HG03432 (cell line): ENCODE measurements at regions not wholly inside any gene's neighbourhood (a gene's known extent, or its start where the extent isn't known, plus 50 kb on each side); places are given as distances from the start of the nearest gene placed in this dataset.
A peak's percentile ranks its signal among the peaks of the same experiment; 100 is the strongest.

ENCODE experiments used
- ATAC-seq: cut with Tn5 transposase; IDR thresholded peaks from one replicate; pipeline ENCODE4 v1.9.1; 2021; ENCODE audit warnings: mild to moderate bottlenecking, moderate library complexity; ENCODE audit not compliant: unreplicated experiment

DNA sequence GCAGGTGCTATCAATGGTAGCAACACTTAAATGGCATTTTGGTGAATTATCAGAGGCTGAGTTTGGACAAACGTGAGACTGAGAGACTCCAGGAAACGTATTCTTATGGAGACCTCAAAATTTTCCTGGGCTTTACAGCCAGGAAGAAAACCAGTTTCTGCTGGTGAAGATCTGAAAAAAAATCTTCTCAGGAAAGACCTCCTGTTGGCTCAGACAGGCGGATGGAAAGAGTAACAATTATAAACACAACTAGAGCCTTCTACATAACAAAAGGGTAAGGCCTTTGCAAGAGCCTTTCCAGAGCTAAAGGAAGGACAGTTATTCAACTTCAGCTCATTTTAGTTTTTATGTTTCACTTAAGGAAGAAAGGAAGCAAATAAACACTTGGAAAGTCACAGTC is 274.4 kb downstream of the THBS2 start:
- ATAC-seq: no peak

DNA sequence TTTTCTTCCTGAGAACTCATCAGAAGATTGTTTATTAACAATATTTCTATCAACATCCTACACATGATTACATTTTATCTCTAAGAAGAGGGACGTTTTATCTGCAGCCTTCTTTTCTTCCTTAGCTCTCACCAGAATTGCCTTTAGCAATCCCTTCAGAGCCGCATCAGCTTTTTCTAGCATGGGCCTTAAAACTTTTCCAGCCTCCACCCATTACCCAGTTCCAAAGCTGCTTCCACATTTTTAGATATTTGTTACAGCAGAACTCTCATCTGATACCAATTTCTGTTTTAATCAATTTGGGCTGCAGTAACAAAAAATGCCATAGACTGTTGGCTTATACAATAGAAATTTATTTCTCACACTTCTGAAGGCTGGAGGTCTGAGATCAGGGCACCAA is 281.5 kb downstream of the THBS2 start:
- ATAC-seq: no peak

DNA sequence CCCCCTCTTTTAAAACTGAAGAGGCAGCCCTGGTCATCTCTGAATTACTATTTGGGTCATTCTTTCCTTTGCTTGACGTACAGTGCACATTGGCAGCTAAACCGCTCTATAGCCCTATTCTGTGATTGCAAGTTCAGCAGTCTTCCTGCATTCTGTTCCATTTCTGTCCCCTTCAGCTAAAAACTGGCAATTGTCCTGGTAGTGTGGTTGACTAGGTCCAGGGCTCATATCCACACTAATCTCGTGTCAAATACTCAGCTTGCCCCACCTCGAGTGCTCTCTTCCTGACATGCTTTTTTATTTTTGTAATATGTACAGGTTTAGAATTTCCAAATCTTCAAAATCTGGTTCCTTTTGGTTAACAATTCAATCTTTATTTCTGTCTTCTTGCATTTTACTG is 282.1 kb downstream of the THBS2 start:
- no peak for ATAC-seq

DNA sequence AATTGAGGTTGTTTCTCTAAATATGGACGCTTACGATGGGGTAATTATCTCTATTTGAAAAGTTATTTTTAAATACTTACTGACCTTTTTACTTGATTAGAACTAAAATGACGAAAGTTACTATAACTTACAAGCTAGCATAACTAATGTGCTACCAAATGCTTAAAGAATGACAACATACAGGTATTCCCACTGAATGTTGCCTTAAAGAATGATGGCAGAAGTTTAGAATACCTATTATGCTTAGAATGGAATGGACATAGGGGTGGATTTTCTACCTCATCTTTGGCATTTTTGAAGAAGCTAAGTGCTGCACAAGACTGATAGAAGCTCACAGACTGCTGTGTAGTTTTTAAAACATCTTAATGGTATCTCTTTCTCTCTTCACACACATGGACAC is 284.8 kb downstream of the THBS2 start:
- no peak for ATAC-seq

DNA sequence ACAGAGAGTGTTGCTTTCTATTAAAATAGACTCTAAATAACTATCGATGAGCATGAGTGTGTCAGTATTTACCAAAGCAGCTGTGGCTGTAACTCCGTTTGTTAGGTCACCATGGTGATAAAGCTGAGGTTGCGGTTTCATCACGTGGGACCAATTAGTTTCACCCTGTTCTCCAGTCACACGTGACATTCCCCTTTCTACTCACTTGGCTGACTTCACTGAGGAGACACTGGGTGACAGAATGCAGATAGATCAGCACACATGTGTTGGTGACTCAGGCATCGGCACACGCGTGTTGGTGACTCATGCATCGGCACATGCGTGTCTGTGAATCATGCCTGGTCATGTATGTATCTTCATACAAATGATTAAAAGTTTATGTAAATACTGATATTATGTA is 285.4 kb downstream of the THBS2 start:
- no peak for ATAC-seq

DNA sequence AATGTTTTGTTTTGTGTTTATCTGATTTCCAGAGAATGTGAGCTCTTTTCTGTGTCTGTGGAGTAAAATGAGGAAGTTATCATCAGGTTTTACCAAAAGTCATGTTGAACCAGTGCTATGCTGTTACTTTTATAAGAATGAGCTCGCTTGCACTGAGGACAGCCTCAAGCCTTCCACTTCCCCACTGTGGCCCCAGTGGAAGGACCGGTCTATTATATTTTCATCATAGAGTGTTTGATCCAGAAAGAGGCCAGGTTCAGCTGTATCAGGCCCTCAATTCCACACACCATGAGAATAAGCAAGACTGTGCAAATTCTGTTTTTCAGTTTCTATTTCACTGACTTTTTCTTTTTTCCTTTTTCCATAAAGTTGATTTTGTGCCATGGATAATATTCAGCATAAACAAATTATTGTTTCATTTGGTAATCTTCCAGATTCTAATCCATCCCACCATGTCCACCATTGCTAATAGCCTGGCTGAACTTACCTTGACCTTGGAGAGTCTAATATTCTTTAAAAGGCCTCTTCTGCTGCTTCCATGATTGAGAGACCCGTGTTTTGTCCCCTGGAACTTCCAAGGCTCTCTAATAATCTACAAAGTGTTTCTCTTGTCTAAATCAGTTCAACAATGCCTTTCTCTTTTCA is 286.2 kb downstream of the THBS2 start:
- ATAC-seq: no peak

DNA sequence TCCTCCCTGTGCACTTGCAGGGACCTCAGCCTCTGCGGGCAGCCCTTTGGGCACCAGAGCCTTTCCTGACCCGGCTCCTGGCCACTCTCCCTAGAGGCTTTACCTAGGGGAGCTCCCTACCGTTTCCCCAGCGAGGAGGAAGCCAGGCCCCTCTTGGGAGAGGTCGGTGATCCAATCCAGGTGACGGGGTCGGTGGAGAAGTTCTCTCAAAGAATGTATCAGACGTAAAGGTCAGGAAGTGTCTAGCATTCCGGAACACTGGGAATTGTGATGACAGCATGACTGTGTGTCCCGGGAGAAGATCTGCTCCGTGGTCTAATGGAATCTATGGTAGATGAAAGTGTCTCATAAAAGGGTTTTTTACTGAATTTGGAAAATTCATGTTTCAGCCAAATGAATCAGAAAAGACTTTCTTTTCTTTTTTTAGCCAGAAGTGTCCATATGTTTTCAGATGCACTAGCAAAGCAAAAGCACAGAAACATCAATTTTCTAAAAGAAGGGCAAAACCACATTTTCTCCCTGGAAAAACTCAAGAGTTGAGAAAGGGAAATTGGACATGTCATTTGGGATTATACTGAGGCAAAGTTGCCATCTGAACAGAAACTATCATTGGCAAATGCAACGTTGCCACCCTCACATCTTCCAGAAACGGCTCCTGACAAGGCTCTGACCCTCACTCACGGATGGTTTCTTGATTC is 289.4 kb downstream of the THBS2 start:
- no peak for ATAC-seq

DNA sequence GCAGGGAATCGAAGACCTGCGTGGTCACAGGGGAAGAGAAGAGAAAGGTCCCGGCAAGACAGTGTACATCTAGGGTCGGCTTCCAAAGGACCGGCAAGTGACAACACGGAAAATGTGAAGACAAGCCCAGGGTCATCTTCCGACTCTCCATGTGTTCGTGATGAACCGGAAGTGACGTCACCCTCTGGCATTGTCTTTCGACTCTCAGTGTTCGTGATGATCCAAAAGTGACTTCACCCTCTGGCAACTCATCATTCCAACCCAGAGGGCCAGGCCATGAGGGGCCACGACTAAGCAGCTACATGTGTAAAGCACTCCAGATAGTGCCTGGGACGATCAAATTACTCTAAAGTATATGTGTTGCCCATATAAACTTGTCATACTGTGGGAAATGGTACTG is 290.8 kb downstream of the THBS2 start:
- no peak for ATAC-seq

DNA sequence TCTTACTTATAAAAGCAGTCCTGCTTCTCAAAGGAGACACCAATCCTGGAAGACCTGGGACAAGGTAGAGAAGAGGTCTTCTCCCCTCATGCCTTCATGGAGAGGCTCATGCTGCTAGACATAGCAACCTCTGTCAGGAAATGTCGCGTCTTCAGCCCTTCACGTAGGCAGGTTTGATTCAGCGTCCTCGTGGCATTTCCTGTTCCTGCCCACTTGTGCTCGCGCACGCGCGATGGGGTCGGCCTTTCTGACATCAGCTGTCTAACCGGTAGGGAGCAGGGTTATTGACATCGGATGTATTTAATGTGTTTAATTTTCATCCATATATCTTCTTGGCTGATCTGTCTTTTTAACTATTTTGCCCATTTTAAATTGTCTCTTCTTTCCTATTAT is 292.4 kb downstream of the THBS2 start:
- ATAC-seq: no peak

DNA sequence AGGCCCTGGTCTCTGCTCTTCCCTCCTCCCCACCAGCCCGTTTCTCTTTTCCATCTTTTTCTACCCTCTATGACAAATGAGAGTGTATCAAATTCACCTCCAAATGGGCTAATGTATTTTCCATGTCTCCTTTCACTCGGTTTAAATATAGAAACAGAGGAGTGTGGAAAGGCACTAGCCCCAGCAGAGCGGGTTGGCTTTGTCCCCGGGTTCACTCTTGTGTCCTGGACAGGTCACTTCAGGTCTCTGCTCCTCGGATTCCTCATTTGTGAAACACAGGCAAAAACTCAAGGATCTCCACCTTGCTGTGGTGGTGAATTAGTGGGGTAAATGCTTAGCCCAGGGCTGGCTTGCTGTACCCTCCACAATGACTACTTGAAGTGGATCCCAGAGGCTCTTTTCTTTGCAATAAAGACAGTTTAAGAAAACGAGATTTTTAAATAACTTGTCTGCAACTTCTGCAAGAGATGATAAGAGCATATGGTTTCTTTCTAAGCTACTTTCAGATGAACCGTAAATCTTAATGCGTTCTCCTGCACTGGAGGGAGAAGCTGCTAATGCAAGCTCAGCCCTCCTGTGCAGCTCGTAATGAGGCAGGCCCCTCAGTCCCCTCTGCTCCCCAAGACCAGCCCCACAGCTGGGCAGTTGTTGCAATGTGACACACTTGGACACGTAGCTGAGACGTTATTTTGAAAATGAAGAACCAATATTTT is 292.9 kb downstream of the THBS2 start:
- no peak for ATAC-seq

DNA sequence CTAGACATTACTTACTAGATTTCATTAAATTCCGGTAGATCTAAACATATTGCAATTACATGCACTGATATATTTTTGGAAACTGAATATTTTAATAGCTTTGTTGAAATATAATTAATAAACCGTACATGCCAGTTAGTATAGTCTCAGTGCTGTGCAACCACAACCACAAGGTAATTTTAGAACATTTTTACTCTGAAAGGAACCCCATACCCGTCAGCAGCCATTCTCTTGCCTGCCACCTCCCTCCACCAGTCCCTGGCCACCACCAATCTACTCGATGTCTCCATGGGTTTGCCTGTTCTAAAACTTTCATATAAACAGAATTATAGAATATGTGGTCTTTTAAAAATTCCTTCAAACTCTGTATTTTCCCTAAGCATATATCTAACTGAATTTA is 293.9 kb downstream of the THBS2 start:
- ATAC-seq: no peak

DNA sequence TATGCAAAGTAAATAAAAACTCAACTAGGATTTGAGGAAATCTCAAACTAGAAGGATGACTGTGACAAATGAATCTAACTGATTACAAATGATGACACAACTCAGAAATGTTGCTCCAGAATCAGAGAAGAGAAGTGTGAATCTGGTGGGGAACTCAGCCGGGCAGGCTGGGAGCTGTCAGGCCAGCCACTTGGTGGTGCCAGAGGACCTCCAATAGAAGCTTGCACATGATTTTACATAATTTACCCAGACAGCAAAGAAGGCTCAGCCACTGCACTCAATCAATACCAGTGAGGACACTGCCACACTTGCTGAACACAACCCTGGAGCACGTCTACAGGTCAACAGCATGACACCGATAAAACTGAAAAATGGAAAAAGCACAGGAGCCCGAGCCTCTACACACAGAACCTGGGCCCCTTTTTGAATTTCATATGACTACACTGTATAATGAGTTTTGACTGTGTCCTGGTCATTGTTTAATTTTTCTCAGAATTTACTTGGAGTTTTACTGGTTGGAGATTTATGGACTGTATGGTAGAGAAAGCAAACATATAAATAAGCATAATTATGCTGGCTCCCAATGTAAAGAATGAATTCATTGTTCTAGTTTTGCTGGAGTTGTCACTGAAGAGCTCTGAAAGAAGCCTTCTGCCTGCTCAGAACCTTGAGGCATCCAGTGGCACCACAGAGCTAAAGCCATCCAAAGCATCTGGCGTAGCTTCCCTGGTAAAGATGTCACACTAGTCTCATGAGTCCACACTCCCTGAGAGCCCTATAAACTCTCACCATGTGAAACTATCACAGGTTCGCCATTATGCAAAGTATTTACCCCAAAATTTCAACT is 296.5 kb downstream of the THBS2 start:
- peak; percentile 76 for ATAC-seq

DNA sequence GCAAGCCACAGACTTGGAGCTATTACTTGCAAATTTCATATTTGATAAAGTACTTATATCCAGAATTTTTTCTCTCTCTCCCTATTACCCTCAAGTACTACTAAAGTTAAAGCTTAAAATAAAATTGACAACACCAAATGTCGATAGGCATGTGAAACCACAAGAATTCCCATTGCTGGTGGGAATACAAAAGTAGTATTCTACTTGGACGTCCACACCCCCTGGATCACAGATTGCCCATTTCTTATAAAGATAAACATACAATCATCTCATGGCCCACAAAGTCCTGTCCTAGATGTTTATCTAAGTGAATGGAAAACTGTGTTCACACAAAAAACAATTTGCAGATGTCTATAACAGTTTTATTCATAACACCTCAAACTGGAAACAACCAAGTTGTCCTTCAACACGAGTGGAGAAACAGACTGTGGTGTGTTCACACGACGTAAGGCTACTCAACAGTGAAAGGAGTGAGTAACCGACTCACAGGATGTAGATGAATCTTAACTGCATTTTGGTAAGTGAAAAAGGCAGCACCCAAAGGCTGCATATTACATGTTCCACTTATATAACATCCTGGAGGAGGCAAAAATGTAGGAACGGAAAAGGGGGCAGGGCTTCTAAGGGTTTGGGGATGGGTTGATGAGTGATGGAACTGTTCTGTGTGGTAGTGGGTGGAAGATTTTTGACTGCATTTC is 297.4 kb downstream of the THBS2 start:
- ATAC-seq: peak; percentile 21

DNA sequence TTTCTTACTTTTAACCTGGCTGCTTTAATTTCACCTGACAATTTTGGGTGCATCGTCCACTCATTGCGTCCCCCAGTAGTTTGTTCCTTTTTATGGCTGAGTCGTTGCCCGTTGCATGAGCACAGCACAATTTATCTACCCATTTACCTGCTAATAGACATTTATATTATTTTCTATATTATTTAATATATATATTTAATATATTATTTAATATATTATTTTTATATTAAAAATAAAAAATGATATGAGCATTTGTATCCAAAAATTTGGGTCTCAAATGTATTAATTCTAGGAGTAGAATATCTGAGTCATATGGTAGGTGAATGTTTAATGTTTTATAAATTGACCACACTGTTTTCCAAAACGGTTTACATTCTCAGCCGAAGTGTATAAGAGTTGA is 300.2 kb downstream of the THBS2 start:
- ATAC-seq: no peak

DNA sequence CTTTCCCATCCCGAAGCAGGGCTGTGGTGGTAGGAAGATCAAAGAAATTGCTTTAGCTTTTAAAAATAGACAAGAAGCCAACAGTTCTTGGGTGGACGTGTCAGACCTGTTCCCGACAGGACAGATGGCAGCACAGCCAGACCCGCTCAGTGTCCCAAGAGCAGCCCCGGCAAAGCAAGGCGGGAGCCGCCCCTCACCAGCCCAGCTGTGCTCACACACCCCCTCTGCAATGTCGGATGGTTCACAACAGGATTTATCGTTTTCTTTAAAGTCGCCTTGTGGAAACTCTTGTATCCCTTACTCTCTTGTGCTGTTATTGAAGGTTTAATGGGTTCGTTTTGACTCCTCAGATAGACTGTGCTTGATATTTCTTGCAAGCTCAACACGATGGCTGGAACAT is 302.4 kb downstream of the THBS2 start:
- no peak for ATAC-seq

DNA sequence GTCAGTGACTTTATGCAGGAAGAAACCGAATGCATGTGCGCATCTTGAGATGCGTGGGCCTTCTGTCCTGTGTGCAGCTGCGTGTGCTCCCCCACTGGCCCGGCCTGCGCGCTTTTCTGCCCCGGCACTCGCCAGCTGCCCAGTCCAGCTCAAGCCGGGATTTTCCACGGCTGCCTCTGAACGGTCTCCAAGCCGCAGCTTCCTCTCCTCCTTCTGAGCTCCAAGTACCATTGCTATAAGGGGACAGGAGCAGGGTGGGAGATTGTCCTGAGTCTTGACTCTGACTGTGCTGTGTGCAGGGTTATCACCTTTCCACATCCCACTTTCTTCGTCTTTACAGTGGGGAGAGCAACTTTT is 302.8 kb downstream of the THBS2 start:
- ATAC-seq: no peak

DNA sequence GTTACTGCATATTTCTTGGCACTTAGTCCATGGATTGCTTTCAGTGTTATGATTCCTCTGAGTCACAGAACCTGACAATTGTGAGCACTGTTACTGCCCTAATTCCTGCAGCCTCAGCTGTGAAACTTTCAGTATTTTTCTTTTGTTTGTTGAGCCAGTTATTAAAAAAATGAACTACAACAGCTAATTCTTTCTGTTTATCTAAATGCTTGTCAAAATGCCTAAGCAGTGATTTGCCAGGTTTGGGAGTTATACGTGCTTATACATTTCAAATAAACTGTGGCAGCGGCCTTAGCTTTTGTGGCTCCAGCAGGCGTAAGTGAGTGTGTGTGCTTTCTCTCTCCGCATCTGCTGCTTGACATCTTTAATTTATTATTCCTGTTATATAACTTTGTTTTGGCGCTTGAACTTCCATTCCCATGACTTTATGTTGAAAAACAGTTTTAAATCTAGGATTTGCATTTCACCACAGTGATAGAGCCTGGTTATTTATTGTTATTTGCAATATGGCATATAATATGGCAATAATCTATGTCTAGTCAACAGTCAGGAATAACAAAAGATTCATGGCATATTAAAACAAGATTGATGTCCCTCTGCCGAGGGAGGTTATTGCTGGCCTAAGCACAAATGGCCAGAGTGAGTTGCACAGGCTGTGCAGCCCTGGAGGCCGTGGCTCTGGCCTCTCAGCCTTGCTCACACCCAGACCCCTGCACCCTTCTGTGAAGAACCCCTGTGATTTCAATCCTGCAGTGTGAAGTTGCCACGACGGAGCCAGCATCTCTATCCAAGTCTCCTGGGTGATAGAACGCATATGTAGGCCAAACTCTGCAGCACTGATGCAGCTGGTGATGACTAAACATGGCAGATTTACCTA is 303.4 kb downstream of the THBS2 start:
- no peak for ATAC-seq

DNA sequence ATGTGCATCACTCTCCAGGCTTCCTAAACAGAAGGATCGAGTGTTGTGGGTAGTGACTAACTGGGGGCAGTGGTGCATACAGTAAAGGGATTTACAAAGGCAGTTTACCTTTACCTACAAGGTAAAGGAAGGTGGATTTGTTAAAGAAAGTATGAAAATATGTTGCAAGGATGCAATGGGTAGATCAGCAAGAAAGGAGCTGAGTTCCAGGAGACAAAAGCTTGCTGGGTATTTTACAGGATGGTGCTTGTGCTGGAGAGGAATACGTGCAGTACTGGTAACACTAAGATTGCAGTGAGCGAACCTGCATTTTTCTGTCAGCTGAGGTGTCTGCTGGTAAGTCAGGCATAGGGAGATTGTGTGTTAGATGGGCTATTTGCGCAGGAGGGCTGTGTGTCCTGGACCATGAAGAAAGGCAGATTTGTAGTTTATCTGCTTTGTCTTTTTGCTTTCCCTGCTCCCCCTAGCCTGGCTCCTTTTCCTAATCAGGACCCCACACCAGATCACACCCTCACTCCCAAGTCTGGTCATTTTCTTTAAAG is 304.6 kb downstream of the THBS2 start:
- ATAC-seq: no peak

DNA sequence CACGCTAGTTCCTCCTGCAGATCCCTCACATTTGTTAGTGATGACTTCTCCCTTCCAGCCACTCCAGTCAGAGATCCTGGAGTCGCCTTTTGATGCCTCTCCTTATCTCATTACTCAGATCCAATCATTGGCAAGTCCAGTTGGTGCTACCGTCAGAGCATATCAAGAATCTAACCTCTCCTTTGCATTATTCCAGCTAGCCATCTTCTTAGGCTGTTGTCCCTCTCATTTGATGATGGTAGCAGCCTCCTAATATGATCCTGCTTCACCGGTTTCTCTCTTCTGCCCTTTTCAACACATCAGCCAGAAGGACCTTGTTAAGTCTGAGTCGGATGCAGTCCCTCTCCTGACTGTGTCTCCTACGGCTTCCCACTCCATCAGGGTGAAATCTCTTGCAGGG is 305.6 kb downstream of the THBS2 start:
- no peak for ATAC-seq
